B cell (primary cell): ENCODE measurements at regions not wholly inside any gene's neighbourhood (a gene's known extent, or its start where the extent isn't known, plus 50 kb on each side); places are given as distances from the start of the nearest gene placed in this dataset.

Experiments used
- ATAC-seq: fragments of 200-7000 bp; cut with Tn5 transposase; one replicate; pipeline ENCODE4 v1.10.0; 2021; ENCODE audit warnings: low read depth, mild to moderate bottlenecking, moderate number of reproducible peaks, moderate library complexity
- CTCF ChIA-PET: fragments of 350-600 bp; sonication (Branson Sonifier 250); formaldehyde crosslinking; loops from one replicate; lab custom pipeline; 2021; ENCODE audit warnings: antibody characterized with exemption, inconsistent platforms; lab: Charles Lee
- POLR2A ChIA-PET: fragments of 350-600 bp; sonication (Branson Sonifier 250); formaldehyde crosslinking; loops from one replicate; lab custom pipeline; 2021; ENCODE audit warnings: antibody characterized with exemption; lab: Charles Lee
- DNase-seq: peaks from one replicate; pipeline ENCODE4 v3.0.0; 2013
- H2AFZ ChIP-seq: 2 replicates; pipeline ENCODE4 v1.6.1; 2012; ENCODE audit warnings: mild to moderate bottlenecking, low read depth, low read length; ENCODE audit not compliant: insufficient read depth, poor library complexity, severe bottlenecking
- H3K27ac ChIP-seq, 2 donors: 1 replicate in 1 of 2; 2 replicates in 1 of 2; pipeline ENCODE4 v1.5.1; 2012 to 2013; ENCODE audit warnings: low read length in 2 of 2, mild to moderate bottlenecking in 2 of 2, moderate library complexity in 1 of 2
- H3K27me3 ChIP-seq, 4 experiments: fragments of 200-600 bp in 1 of 4; sonication (generic) in 1 of 4; replicated peaks in 1 of 4; 1 replicate in 2 of 4; 2 replicates in 2 of 4; pipeline versions ENCODE4 v1.6.1 to v1.7.0; 2013 to 2016; ENCODE audit warnings: low read length in 3 of 4, mild to moderate bottlenecking in 2 of 4, mixed read lengths in 1 of 4, moderate library complexity in 1 of 4; ENCODE audit not compliant: insufficient read depth in 4 of 4, control insufficient read depth in 3 of 4; ENCODE audit errors: control extremely low read depth in 1 of 4
- H3K36me3 ChIP-seq, 2 experiments: replicated peaks in 1 of 2; 1 replicate in 1 of 2; 2 replicates in 1 of 2; pipeline versions ENCODE4 v1.6.1 to v1.7.1; 2013; ENCODE audit warnings: low read length in 1 of 2; ENCODE audit not compliant: insufficient read depth in 2 of 2, control insufficient read depth in 1 of 2; ENCODE audit errors: control extremely low read depth in 1 of 2, extremely low read depth in 1 of 2
- H3K4me1 ChIP-seq, 2 donors: fragments of 200-600 bp in 1 of 2; sonication (generic) in 1 of 2; 1 replicate in 1 of 2; 2 replicates in 1 of 2; pipeline versions ENCODE4 v1.5.1 to v1.6.1; 2013 to 2017; ENCODE audit warnings: low read length in 2 of 2; ENCODE audit not compliant: control insufficient read depth in 2 of 2, insufficient read depth in 2 of 2
- H3K4me2 ChIP-seq: replicated peaks from 2 replicates; pipeline ENCODE3; 2012; ENCODE audit warnings: mild to moderate bottlenecking, low read depth, low read length; ENCODE audit not compliant: poor library complexity, severe bottlenecking
- H3K4me3 ChIP-seq, 5 experiments: fragments of 200-600 bp in 1 of 5; sonication (generic) in 1 of 5; 1 replicate in 3 of 5; 2 replicates in 2 of 5; pipeline versions ENCODE4 v1.5.1 to v1.7.0; 2011 to 2016; ENCODE audit warnings: low read length in 4 of 5, mild to moderate bottlenecking in 4 of 5, low read depth in 2 of 5, control low read depth in 1 of 5, moderate library complexity in 1 of 5; ENCODE audit not compliant: insufficient read depth in 1 of 5; ENCODE audit errors: control extremely low read depth in 1 of 5, extremely low read depth in 1 of 5
- H3K79me2 ChIP-seq: fragments of 200-600 bp; sonication (generic); one replicate; pipeline ENCODE4 v1.6.0; 2016; ENCODE audit warnings: low read length; ENCODE audit not compliant: control insufficient read depth, insufficient read depth
- H3K9ac ChIP-seq: fragments of 200-600 bp; sonication (generic); 2 replicates; pipeline ENCODE4 v1.6.1; 2017; ENCODE audit warnings: mild to moderate bottlenecking, low read length, moderate library complexity
- H3K9me3 ChIP-seq, 3 donors: one replicate each; pipeline versions ENCODE4 v1.6.1 to v1.7.1; 2013; ENCODE audit warnings: low read length in 2 of 3; ENCODE audit not compliant: control insufficient read depth in 2 of 3, insufficient read depth in 1 of 3; ENCODE audit errors: control extremely low read depth in 1 of 3
- H4K20me1 ChIP-seq: 2 replicates; pipeline ENCODE4 v1.6.0; 2012; ENCODE audit warnings: mild to moderate bottlenecking, low read length; ENCODE audit not compliant: insufficient read depth, control insufficient read depth, poor library complexity, severe bottlenecking
- H3K27ac Mint-ChIP-seq: one replicate; pipeline ENCODE4 v1.8.0; 2021; ENCODE audit warnings: mixed read lengths
- H3K27me3 Mint-ChIP-seq: one replicate; pipeline ENCODE4 v1.8.0; 2021; ENCODE audit warnings: mixed read lengths
- H3K4me1 Mint-ChIP-seq: one replicate; pipeline ENCODE4 v1.8.0; 2021; ENCODE audit warnings: mixed read lengths
- H3K4me3 Mint-ChIP-seq: one replicate; pipeline ENCODE4 v1.8.0; 2021; ENCODE audit warnings: mixed read lengths
- H3K9me3 Mint-ChIP-seq: one replicate; pipeline ENCODE4 v1.8.0; 2022; ENCODE audit warnings: mixed read lengths; ENCODE audit not compliant: insufficient read depth
- CTCF ChIP-seq: fragments of 200-600 bp; IDR thresholded peaks from one replicate; pipeline ENCODE4 v1.8.0; 2022; ENCODE audit warnings: antibody characterized with exemption, mild to moderate bottlenecking
- EZH2 ChIP-seq: IDR thresholded peaks from 2 replicates; pipeline ENCODE4 v1.6.1; 2012; ENCODE audit warnings: borderline replicate concordance, low read depth, mild to moderate bottlenecking, moderate library complexity, low read length; ENCODE audit not compliant: insufficient read depth, poor library complexity, severe bottlenecking
- WGBS: methylation state at CpG from one replicate; pipeline ENCODE4 v1.1.5; 2013; ENCODE audit warnings: missing lambda C conversion rate; ENCODE audit not compliant: insufficient coverage; 5-methylcytosine and 5-hydroxymethylcytosine counted together
- intact Hi-C: fragments of 100-400 bp; cut with micrococcal nuclease; formaldehyde crosslinking; loops from one replicate; pipeline ENCODE4 v1.10.0; 2022

GRCh38 chrX:10728806-10729389, 108.5 kb upstream of the MID1 start:
- no peaks in the 10 kb centered on the region for H3K36me3 ChIP-seq
- H3K79me2 ChIP-seq, result no peaks in the 10 kb centered on the region
- H3K4me3 ChIP-seq, result no peak overlapping the region
- no peak for ATAC-seq
- no peak overlapping the region for H3K27ac Mint-ChIP-seq
- no peak overlapping the region for H3K4me2 ChIP-seq
- no peak overlapping the region for H3K4me3 Mint-ChIP-seq
- H3K27me3 ChIP-seq, result peaks cover 0 to 6% (median 0%) of the 10 kb centered on the region in 4 experiments
- CTCF ChIA-PET, result interaction anchor here (2.3 kb wide), 1 partner anchor 539 kb away, joined by 11 read pairs; no protein-coding TSS in a partner anchor
- WGBS, result 88% methylated on average over 1 of the region's 12 CpGs
- H3K9me3 Mint-ChIP-seq, result no peaks in the 10 kb centered on the region
- H3K4me1 ChIP-seq, result no peaks in the 10 kb centered on the region
- intact Hi-C loops, result loop anchor here (10.0 kb wide), 1 partner anchor 114 kb away; no protein-coding TSS in a partner anchor
- no peak for DNase-seq
- no peaks in the 10 kb centered on the region for H4K20me1 ChIP-seq
- no peak overlapping the region for H3K9ac ChIP-seq
- H3K9me3 ChIP-seq, result no peaks in the 10 kb centered on the region
- H3K27me3 Mint-ChIP-seq, result no peaks in the 10 kb centered on the region
- POLR2A ChIA-PET, result no interaction called here
- TF ChIP-seq CTCF (no peak), EZH2 (no peak)
- no peak overlapping the region for H2AFZ ChIP-seq
- no peaks in the 10 kb centered on the region for H3K4me1 Mint-ChIP-seq
- H3K27ac ChIP-seq, result no peak overlapping the region

GRCh38 chrX:10739426-10739825, 119.0 kb upstream of the MID1 start:
- no peaks in the 10 kb centered on the region for H3K9me3 Mint-ChIP-seq
- no peaks in the 10 kb centered on the region for H3K4me1 Mint-ChIP-seq
- no peak overlapping the region for H3K4me3 ChIP-seq
- CTCF ChIA-PET, result no interaction called here
- TF ChIP-seq CTCF (no peak), EZH2 (no peak)
- no peaks in the 10 kb centered on the region for H3K79me2 ChIP-seq
- POLR2A ChIA-PET, result no interaction called here
- H2AFZ ChIP-seq, result no peak overlapping the region
- no peaks in the 10 kb centered on the region for H3K36me3 ChIP-seq
- no peaks in the 10 kb centered on the region for H3K27me3 ChIP-seq
- intact Hi-C loops, result no loop called here
- no peaks in the 10 kb centered on the region for H4K20me1 ChIP-seq
- H3K9ac ChIP-seq, result no peak overlapping the region
- no peak overlapping the region for H3K27ac Mint-ChIP-seq
- no peak overlapping the region for H3K4me2 ChIP-seq
- H3K9me3 ChIP-seq, result no peaks in the 10 kb centered on the region
- H3K27ac ChIP-seq, result no peak overlapping the region
- DNase-seq, result no peak
- no peaks in the 10 kb centered on the region for H3K4me1 ChIP-seq
- no CpG with 5 or more reads among the region's 1 CpG for WGBS
- peaks cover 4% of the 10 kb centered on the region for H3K27me3 Mint-ChIP-seq
- ATAC-seq, result no peak
- no peak overlapping the region for H3K4me3 Mint-ChIP-seq
